Thoracic aorta (tissue), 2 donors: ENCODE measurements at regions not wholly inside any gene's neighbourhood (a gene's known extent, or its start where the extent isn't known, plus 50 kb on each side); places are given as distances from the start of the nearest gene placed in this dataset.

Source experiments
- ATAC-seq: fragments of 150-250 bp; one replicate; pipeline ENCODE4 v1.8.0; 2017; ENCODE audit warnings: low read depth; ENCODE audit not compliant: insufficient number of reproducible peaks, low FRiP score
- DNase-seq: peaks from one replicate; pipeline ENCODE4 v3.0.0-alpha.2; 2020; ENCODE audit warnings: low spot score
- H3K27ac ChIP-seq, 2 donors: fragments of 200-600 bp; sonication (generic); 1 replicate in 1 of 2; 2 replicates in 1 of 2; pipeline ENCODE4 v1.5.1; 2016; ENCODE audit warnings: mild to moderate bottlenecking in 2 of 2, moderate library complexity in 2 of 2
- H3K27me3 ChIP-seq: fragments of 200-600 bp; sonication (generic); replicated peaks from 2 replicates; pipeline ENCODE4 v1.6.0; 2016; ENCODE audit warnings: mild to moderate bottlenecking; ENCODE audit not compliant: insufficient read depth
- H3K36me3 ChIP-seq: fragments of 200-600 bp; sonication (generic); one replicate; pipeline ENCODE4 v1.5.1; 2016
- H3K4me1 ChIP-seq, 2 donors: fragments of 200-600 bp; sonication (generic); 1 replicate in 1 of 2; 2 replicates in 1 of 2; pipeline versions ENCODE4 v1.5.1 to v1.6.0; 2016; ENCODE audit warnings: low read depth in 2 of 2, mild to moderate bottlenecking in 1 of 2; ENCODE audit not compliant: control insufficient read depth in 1 of 2
- H3K4me3 ChIP-seq: fragments of 200-600 bp; sonication (generic); 2 replicates; pipeline ENCODE4 v1.5.1; 2016; ENCODE audit warnings: mild to moderate bottlenecking
- H3K9me3 ChIP-seq: fragments of 200-600 bp; sonication (generic); 2 replicates; pipeline ENCODE4 v1.5.1; 2016
- TF ChIP-seq, protein P1 (sequence below): fragments of 200-600 bp; sonication (generic); IDR thresholded peaks from one replicate; pipeline ENCODE4 v1.5.1; 2019; ENCODE audit warnings: antibody characterized with exemption

DNA sequence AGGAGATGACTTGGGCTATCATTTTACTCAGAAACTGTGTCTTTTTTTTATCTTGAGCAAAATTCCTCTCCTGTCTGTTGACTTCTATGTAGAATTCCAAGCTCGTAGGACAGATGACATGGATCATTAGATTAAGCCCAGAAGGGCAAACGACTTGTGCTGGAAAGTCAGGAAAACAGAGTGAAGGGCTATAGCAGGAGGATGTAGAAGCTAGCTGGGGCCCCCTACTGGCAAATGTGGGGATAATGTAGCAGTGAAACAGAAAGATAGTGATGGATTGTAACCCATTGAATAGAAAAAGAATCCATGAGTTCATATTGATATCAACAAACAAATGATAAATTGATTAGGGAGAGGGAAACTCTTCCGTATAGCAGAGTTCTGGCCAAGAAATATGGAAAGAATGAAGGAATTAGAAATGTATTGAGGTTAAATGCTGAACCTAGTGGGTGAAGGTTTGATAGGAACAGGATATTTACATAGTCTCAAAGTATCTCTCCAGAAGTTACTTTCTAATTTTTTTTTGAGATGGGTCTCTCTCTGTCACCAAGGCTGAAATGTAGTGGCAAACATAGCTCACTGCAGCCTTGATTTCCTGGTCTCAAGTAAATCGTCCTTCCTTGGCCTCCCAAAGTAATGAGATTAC lies 103.6 kb downstream of the LYZL1 start:
- DNase-seq: no peak
- TF ChIP-seq, protein P1, sequence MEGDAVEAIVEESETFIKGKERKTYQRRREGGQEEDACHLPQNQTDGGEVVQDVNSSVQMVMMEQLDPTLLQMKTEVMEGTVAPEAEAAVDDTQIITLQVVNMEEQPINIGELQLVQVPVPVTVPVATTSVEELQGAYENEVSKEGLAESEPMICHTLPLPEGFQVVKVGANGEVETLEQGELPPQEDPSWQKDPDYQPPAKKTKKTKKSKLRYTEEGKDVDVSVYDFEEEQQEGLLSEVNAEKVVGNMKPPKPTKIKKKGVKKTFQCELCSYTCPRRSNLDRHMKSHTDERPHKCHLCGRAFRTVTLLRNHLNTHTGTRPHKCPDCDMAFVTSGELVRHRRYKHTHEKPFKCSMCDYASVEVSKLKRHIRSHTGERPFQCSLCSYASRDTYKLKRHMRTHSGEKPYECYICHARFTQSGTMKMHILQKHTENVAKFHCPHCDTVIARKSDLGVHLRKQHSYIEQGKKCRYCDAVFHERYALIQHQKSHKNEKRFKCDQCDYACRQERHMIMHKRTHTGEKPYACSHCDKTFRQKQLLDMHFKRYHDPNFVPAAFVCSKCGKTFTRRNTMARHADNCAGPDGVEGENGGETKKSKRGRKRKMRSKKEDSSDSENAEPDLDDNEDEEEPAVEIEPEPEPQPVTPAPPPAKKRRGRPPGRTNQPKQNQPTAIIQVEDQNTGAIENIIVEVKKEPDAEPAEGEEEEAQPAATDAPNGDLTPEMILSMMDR: peak; percentile 71
- Histone ChIP-seq H3K4me3 (no peak overlapping the region), H3K27ac (no peak overlapping the region), H3K27me3 (no peaks in the 10 kb centered on the region), H3K4me1 (no peaks in the 10 kb centered on the region), H3K36me3 (no peaks in the 10 kb centered on the region), H3K9me3 (no peaks in the 10 kb centered on the region)
- no peak for ATAC-seq

DNA sequence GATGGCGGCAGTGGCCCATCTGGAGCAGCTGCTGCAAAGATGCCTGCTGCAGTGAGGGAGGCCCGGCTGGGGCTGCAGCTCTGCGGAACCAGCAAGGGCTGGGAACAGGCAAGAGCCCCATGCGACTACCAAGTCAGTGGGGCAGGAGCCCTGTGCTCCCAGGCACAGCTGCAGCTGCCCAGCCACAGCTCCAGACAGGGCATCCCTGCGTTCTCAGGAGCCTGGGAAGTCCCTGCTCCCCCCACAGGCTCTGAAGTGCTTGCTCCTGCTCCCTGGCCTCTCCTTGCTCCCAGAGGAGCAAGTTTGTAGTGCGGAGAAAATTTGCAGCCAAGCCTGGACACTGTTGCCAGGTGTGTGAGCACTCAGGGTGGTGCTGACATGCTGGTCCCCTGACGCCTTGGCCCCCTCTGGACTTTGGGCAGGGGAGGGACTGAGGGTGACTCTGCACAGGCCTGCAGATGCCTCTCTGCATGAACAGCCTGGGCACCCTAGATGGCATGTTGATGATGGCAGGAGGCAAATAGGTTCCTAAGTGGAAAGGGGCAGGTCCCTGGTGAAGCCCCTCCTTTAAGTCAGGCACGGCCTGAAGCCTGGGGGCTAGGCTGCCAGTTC lies 105.6 kb downstream of the LYZL1 start:
- Histone ChIP-seq H3K9me3 (no peaks in the 10 kb centered on the region), H3K36me3 (no peaks in the 10 kb centered on the region), H3K27me3 (no peaks in the 10 kb centered on the region), H3K4me1 (no peaks in the 10 kb centered on the region), H3K4me3 (no peak overlapping the region), H3K27ac (no peak overlapping the region)
- ATAC-seq (no peak), DNase-seq (no peak)
- TF ChIP-seq, protein P1: no peak

DNA sequence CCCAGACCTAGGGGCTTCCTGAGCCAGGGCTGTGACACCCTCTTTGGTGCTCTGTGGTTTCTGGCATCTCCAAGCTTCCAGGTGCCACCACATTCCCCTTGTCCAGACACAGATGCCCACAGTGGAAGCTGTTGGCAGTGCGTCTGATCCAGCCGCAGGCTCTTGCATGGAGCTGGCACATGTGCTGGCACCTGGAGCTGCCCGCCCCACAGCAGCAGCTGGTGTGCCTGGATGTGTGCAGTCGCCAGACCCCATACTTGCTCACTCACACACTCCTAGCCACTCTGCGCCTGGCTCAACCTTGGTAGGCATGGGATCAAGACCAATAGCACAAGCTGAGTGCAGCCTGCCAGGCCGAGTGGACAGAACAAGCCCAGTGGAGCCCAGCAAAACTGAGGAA lies 106.5 kb downstream of the LYZL1 start:
- ATAC-seq: no peak
- DNase-seq: no peak
- TF ChIP-seq, protein P1: no peak

DNA sequence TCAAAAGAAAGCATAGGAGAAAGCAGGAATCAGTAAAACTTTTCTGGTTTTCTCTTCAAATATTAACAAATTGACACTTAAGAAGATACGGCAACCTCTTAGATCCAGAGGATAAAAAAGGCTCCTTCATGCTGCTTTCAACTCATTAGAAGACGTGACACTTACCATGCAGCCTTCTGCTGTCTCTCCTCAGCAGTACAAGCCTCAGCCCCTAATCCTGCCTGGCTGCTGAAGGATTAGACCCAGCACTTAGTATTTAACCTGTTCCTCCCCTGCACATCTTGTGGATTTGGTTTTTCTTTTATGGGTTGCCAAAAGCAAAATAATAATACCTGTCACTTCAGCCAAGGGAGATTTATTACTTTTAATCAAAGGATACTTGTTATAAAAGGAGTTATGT lies 108.4 kb downstream of the LYZL1 start:
- no peaks in the 10 kb centered on the region for H3K36me3 ChIP-seq
- peaks cover 3% of the 10 kb centered on the region for H3K9me3 ChIP-seq
- no peak for ATAC-seq
- H3K27me3 ChIP-seq: no peaks in the 10 kb centered on the region
- no peaks in the 10 kb centered on the region for H3K4me1 ChIP-seq
- H3K27ac ChIP-seq: no peak overlapping the region
- H3K4me3 ChIP-seq: no peak overlapping the region
- DNase-seq: no peak
- TF ChIP-seq, protein P1: no peak

More for the DNA sequence above, 106.5 kb downstream of the LYZL1 start:
- no peaks in the 10 kb centered on the region for H3K9me3 ChIP-seq
- no peaks in the 10 kb centered on the region for H3K4me1 ChIP-seq
- H3K4me3 ChIP-seq: no peak overlapping the region
- no peak overlapping the region for H3K27ac ChIP-seq
- no peaks in the 10 kb centered on the region for H3K36me3 ChIP-seq
- no peaks in the 10 kb centered on the region for H3K27me3 ChIP-seq

DNA sequence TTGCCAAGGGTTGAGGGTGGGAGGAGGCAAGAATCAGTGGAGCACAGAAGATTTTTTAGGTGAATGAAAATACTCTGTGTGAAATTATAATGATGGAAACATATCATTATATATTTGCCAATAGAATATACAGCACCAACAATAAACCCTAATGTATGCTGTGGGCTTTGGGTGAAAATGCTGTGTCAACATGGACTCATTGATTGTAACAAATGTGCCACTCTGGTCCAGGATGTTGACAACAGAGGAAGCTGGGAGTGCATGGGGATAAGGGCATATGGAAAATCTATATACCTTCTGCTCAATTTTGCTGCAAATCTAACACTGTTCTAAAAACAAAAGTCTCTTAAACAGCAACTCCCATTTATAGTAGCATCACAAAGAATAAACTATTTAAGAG lies 114.3 kb downstream of the LYZL1 start:
- TF ChIP-seq, protein P1: no peak
- H3K36me3 ChIP-seq: no peaks in the 10 kb centered on the region
- H3K4me3 ChIP-seq: no peak overlapping the region
- no peaks in the 10 kb centered on the region for H3K27me3 ChIP-seq
- no peaks in the 10 kb centered on the region for H3K4me1 ChIP-seq
- H3K27ac ChIP-seq: no peak overlapping the region
- DNase-seq: no peak
- ATAC-seq: no peak
- peaks cover 3% of the 10 kb centered on the region for H3K9me3 ChIP-seq
